HCT116 (cell line): ENCODE measurements at regions not wholly inside any gene's neighbourhood (a gene's known extent, or its start where the extent isn't known, plus 50 kb on each side); places are given as distances from the start of the nearest gene placed in this dataset.

Experiments
- ATAC-seq: fragments of 200-7000 bp; cut with Tn5 transposase; 2 replicates; pipeline ENCODE4 v1.9.1; 2020; ENCODE audit warnings: mild to moderate bottlenecking, moderate library complexity
- BruUV-seq: library from RNA; stranded (reverse); fragments of 400-500 nt; replicated peaks from 2 replicates; lab custom pipeline; 2021; lab: Mats Ljungman, UMichigan
- CTCF ChIA-PET: fragments of 300-600 bp; sonication (Branson Sonifier 250); formaldehyde crosslinking; loops from one replicate; lab custom pipeline; 2021; ENCODE audit warnings: antibody characterized with exemption; lab: Charles Lee
- POLR2A ChIA-PET: fragments of 300-600, 350-600 bp; sonication (Branson Sonifier 250); formaldehyde crosslinking; loops from one replicate; lab custom pipeline; 2021; ENCODE audit warnings: antibody characterized with exemption; lab: Charles Lee
- RAD21 ChIA-PET, 2 experiments: fragments of 300-600 bp; sonication (Branson Sonifier 250); formaldehyde crosslinking; loops; one replicate each; lab custom pipeline; 2023; ENCODE audit warnings: low total read pairs in 2 of 2; ENCODE audit not compliant: uncharacterized antibody in 2 of 2, unreplicated experiment in 2 of 2, low non-redundant PET in 1 of 2; lab: Charles Lee
- DNase-seq: peaks from one replicate; pipeline ENCODE4 v3.0.0-alpha.2; 2010; ENCODE audit warnings: low read depth, low spot score
- H2AFZ ChIP-seq: fragments of 200-600 bp; shearing (Covaris generic), sonication (generic); 2 replicates; pipeline ENCODE4 v1.6.1; 2017; ENCODE audit warnings: low read depth, mixed run types, mixed read lengths, antibody characterized with exemption, low read length; ENCODE audit not compliant: poor library complexity, severe bottlenecking
- H3K27ac ChIP-seq: 2 replicates; pipeline ENCODE4 v1.5.1; 2012; ENCODE audit warnings: low read depth, low read length
- H3K27me3 ChIP-seq: fragments of 200-600 bp; sonication (generic); 2 replicates; pipeline ENCODE4 v1.6.1; 2016; ENCODE audit warnings: mixed run types, low read length, mixed read lengths; ENCODE audit not compliant: insufficient read depth
- H3K36me3 ChIP-seq, 2 experiments: fragments of 200-500 bp in 1 of 2; fragments of 200-600 bp in 1 of 2; sonication (Bioruptor generic) in 1 of 2; sonication (generic) in 1 of 2; 2 replicates each; pipeline versions ENCODE4 v1.5.1 to v1.6.1; 2014 to 2016; ENCODE audit warnings: low read length in 2 of 2, inconsistent platforms in 1 of 2, mixed read lengths in 1 of 2, mixed run types in 1 of 2; ENCODE audit not compliant: insufficient read depth in 2 of 2, control insufficient read depth in 1 of 2
- H3K4me1 ChIP-seq, 2 experiments: fragments of 200-600 bp in 1 of 2; sonication (generic) in 1 of 2; 2 replicates each; pipeline versions ENCODE4 v1.5.1 to v1.6.1; 2012 to 2017; ENCODE audit warnings: low read length in 2 of 2, inconsistent platforms in 1 of 2, mild to moderate bottlenecking in 1 of 2, mixed read lengths in 1 of 2, mixed run types in 1 of 2, moderate library complexity in 1 of 2; ENCODE audit not compliant: insufficient read depth in 2 of 2, control insufficient read depth in 1 of 2
- H3K4me2 ChIP-seq: fragments of 200-600 bp; sonication (generic); 2 replicates; pipeline ENCODE4 v1.6.1; 2017; ENCODE audit warnings: mixed run types, low read length, mixed read lengths
- H3K4me3 ChIP-seq, 2 experiments: fragments of 200-600 bp in 1 of 2; sonication (generic) in 1 of 2; replicated peaks in 1 of 2; 2 replicates each; pipeline ENCODE4 v1.5.1; 2011 to 2016; ENCODE audit warnings: low read length in 2 of 2, control low read depth in 1 of 2, low read depth in 1 of 2, mild to moderate bottlenecking in 1 of 2, mixed read lengths in 1 of 2, mixed run types in 1 of 2
- H3K79me2 ChIP-seq: fragments of 200-600 bp; sonication (generic); 2 replicates; pipeline ENCODE4 v1.6.1; 2017; ENCODE audit warnings: mild to moderate bottlenecking, mixed run types, low read length, moderate library complexity, mixed read lengths; ENCODE audit not compliant: insufficient read depth
- H3K9ac ChIP-seq: fragments of 200-600 bp; sonication (generic); 2 replicates; pipeline ENCODE4 v1.6.1; 2016; ENCODE audit warnings: low read length, mixed read lengths
- H3K9me2 ChIP-seq: fragments of 200-600 bp; sonication (generic), shearing (Covaris generic); 2 replicates; pipeline ENCODE4 v1.6.1; 2017; ENCODE audit warnings: mixed run types, mild to moderate bottlenecking, moderate library complexity; ENCODE audit not compliant: insufficient read depth
- H3K9me3 ChIP-seq, 2 experiments: fragments of 200-500 bp in 1 of 2; fragments of 200-600 bp in 1 of 2; sonication (Bioruptor generic) in 1 of 2; sonication (generic) in 1 of 2; 2 replicates each; pipeline ENCODE4 v1.6.1; 2014 to 2017; ENCODE audit warnings: low read length in 2 of 2, mixed read lengths in 2 of 2, inconsistent platforms in 1 of 2, low read depth in 1 of 2, mild to moderate bottlenecking in 1 of 2, mixed run types in 1 of 2, moderate library complexity in 1 of 2; ENCODE audit not compliant: control insufficient read depth in 1 of 2, insufficient read depth in 1 of 2
- H4K20me1 ChIP-seq: fragments of 200-600 bp; sonication (generic), shearing (Covaris generic); 2 replicates; pipeline ENCODE4 v1.6.1; 2017; ENCODE audit warnings: mixed run types, mild to moderate bottlenecking, moderate library complexity; ENCODE audit not compliant: insufficient read depth
- ATF3 ChIP-seq: IDR thresholded peaks from 2 replicates; pipeline ENCODE4 v1.6.1; 2012
- CEBPB ChIP-seq: IDR thresholded peaks from 2 replicates; pipeline ENCODE4 v1.6.1; 2012; ENCODE audit warnings: low read depth
- EGR1 ChIP-seq: IDR thresholded peaks from 2 replicates; pipeline ENCODE4 v1.6.1; 2012; ENCODE audit warnings: low read depth
- EZH2 ChIP-seq: fragments of 200-600 bp; sonication (generic); IDR thresholded peaks from 2 replicates; pipeline ENCODE4 v1.6.1; 2017; ENCODE audit warnings: antibody characterized with exemption, mixed run types
- EZH2phosphoT487 ChIP-seq: fragments of 200-600 bp; IDR thresholded peaks from 2 replicates; pipeline ENCODE4 v1.6.1; 2018; ENCODE audit warnings: antibody characterized with exemption, borderline replicate concordance
- FOSL1 ChIP-seq: IDR thresholded peaks from 2 replicates; pipeline ENCODE4 v1.6.1; 2012; ENCODE audit warnings: low read depth
- JUND ChIP-seq: IDR thresholded peaks from 2 replicates; pipeline ENCODE4 v1.6.1; 2012
- POLR2A ChIP-seq: IDR thresholded peaks from 2 replicates; pipeline ENCODE4 v1.7.0; 2011; ENCODE audit warnings: borderline replicate concordance; ENCODE audit not compliant: insufficient read depth, insufficient read length; ENCODE audit errors: extremely low read depth
- POLR2AphosphoS5 ChIP-seq: IDR thresholded peaks from 2 replicates; pipeline ENCODE4 v1.6.1; 2011; ENCODE audit warnings: mild to moderate bottlenecking, low read depth, low read length, moderate library complexity
- RAD21 ChIP-seq: IDR thresholded peaks from 2 replicates; pipeline ENCODE4 v1.6.1; 2012; ENCODE audit warnings: low read depth, mild to moderate bottlenecking
- REST ChIP-seq: IDR thresholded peaks from 2 replicates; pipeline ENCODE4 v1.6.1; 2012; ENCODE audit warnings: low read depth
- SIN3A ChIP-seq: IDR thresholded peaks from 2 replicates; pipeline ENCODE4 v1.6.1; 2012; ENCODE audit warnings: low read depth
- SRF ChIP-seq: IDR thresholded peaks from 2 replicates; pipeline ENCODE4 v1.6.1; 2012; ENCODE audit warnings: low read depth
- TCF7L2 ChIP-seq: IDR thresholded peaks from 2 replicates; pipeline ENCODE4 v1.7.0; 2011; ENCODE audit warnings: borderline replicate concordance, inconsistent platforms; ENCODE audit not compliant: insufficient read depth, insufficient read length; ENCODE audit errors: extremely low read depth
- YY1 ChIP-seq: IDR thresholded peaks from 2 replicates; pipeline ENCODE4 v1.6.1; 2011; ENCODE audit warnings: low read length, low read depth, moderate library complexity, mild to moderate bottlenecking; ENCODE audit not compliant: insufficient replicate concordance; ENCODE audit errors: extremely low read depth
- ZFX ChIP-seq: fragments of 450-650 bp; IDR thresholded peaks from 2 replicates; pipeline ENCODE4 v1.6.1; 2017
- ZNF274 ChIP-seq: fragments of 200-500 bp; sonication (Bioruptor generic); IDR thresholded peaks from 2 replicates; pipeline ENCODE4 v1.6.1; 2014; ENCODE audit warnings: mild to moderate bottlenecking, low read depth, low read length, inconsistent platforms
- intact Hi-C: fragments of 100-400 bp; cut with micrococcal nuclease; formaldehyde crosslinking; loops from 2 replicates; pipeline ENCODE4 v1.10.0; 2022

- CTCF ChIA-PET: interaction anchor here (1.1 kb wide), 1 partner anchor 209 kb away, joined by 3 read pairs; no protein-coding TSS in a partner anchor
- Histone ChIP-seq H3K4me2 (no peak overlapping the region), H3K9ac (no peak overlapping the region), H3K9me3 (no peaks in the 10 kb centered on the region), H3K4me3 (no peak overlapping the region), H3K9me2 (no peaks in the 10 kb centered on the region), H4K20me1 (no peaks in the 10 kb centered on the region), H3K36me3 (no peaks in the 10 kb centered on the region), H3K27me3 (no peaks in the 10 kb centered on the region; the same call in 1 of the 2 replicates), H3K27ac (no peak overlapping the region), H2AFZ (no peak overlapping the region), H3K4me1 (peaks cover 0 to 6% of the 10 kb centered on the region in 2 experiments; a peak in 2 of 4 replicates), H3K79me2 (no peaks in the 10 kb centered on the region)
- TF ChIP-seq ZFX: no peak
- TF ChIP-seq EZH2: no peak
- TF ChIP-seq EZH2phosphoT487: no peak
- no peak for TF ChIP-seq JUND
- TF ChIP-seq SIN3A: no peak
- no peak for TF ChIP-seq SRF
- no peak for TF ChIP-seq EGR1
- no peak for TF ChIP-seq YY1
- no peak for TF ChIP-seq FOSL1
- no peak for TF ChIP-seq ZNF274
- no peak for TF ChIP-seq RAD21
- no peak for TF ChIP-seq TCF7L2
- no peak for TF ChIP-seq ATF3
- no peak for TF ChIP-seq CEBPB
- no peak for TF ChIP-seq POLR2AphosphoS5
- TF ChIP-seq POLR2A: no peak
- TF ChIP-seq REST: no peak
- no peak for ATAC-seq
- intact Hi-C loops: no loop called here
- no TSS peak for BruUV-seq
- DNase-seq: no peak
- RAD21 ChIA-PET: no interaction called here
- POLR2A ChIA-PET: no interaction called here
Observed at GRCh38 chr2:240227538-240228428, 87.3 kb upstream of the OTOS start.
